NB4 (cell line): ENCODE measurements at regions not wholly inside any gene's neighbourhood (a gene's known extent, or its start where the extent isn't known, plus 50 kb on each side); places are given as distances from the start of the nearest gene placed in this dataset.

ENCODE experiments used
- DNase-seq: peaks from one replicate; pipeline ENCODE4 v3.0.0; 2010; ENCODE audit warnings: low read depth
- H3K4me3 ChIP-seq: one replicate; pipeline ENCODE4 v1.5.1; 2011; ENCODE audit warnings: mild to moderate bottlenecking, low read depth, low read length, moderate library complexity
- CTCF ChIP-seq: IDR thresholded peaks from one replicate; pipeline ENCODE4 v1.5.1; 2012; ENCODE audit warnings: low read depth, low read length
- MAX ChIP-seq: IDR thresholded peaks from 2 replicates; pipeline ENCODE4 v1.6.1; 2011; ENCODE audit warnings: low read depth, low read length
- MYC ChIP-seq: IDR thresholded peaks from 2 replicates; pipeline ENCODE4 v1.6.1; 2011; ENCODE audit warnings: low read depth, low read length
- POLR2A ChIP-seq: IDR thresholded peaks from 2 replicates; pipeline ENCODE4 v1.6.1; 2011; ENCODE audit warnings: mild to moderate bottlenecking; ENCODE audit not compliant: insufficient read length; ENCODE audit errors: extremely low read depth

- TF ChIP-seq POLR2A, result no peak
- no peak for TF ChIP-seq MAX
- no peak for TF ChIP-seq MYC
- TF ChIP-seq CTCF, result no peak
- no peak overlapping the region for H3K4me3 ChIP-seq
- DNase-seq, result no peak
Observed at GRCh38 chr1:58157256-58157655, 389.3 kb downstream of the OMA1 start.

GRCh38 chr1:58156831-58157230, 389.7 kb downstream of the OMA1 start:
- DNase-seq, result no peak
- TF ChIP-seq POLR2A (no peak), CTCF (no peak), MAX (no peak), MYC (no peak)
- H3K4me3 ChIP-seq, result no peak overlapping the region

GRCh38 chr1:58156124-58156468, 390.4 kb downstream of the OMA1 start:
- DNase-seq, result no peak
- TF ChIP-seq MAX (no peak), CTCF (no peak), MYC (no peak), POLR2A (no peak)
- H3K4me3 ChIP-seq, result no peak overlapping the region

- peak; percentile 86 for TF ChIP-seq CTCF
- no peak for TF ChIP-seq MAX
- no peak for TF ChIP-seq POLR2A
- TF ChIP-seq MYC, result no peak
- DNase-seq, result peak; percentile 62
- no peak overlapping the region for H3K4me3 ChIP-seq
Observed at GRCh38 chr1:58155418-58156123, 391.0 kb downstream of the OMA1 start.

- no peak overlapping the region for H3K4me3 ChIP-seq
- DNase-seq, result no peak
- TF ChIP-seq POLR2A, result no peak
- no peak for TF ChIP-seq MYC
- TF ChIP-seq CTCF, result no peak
- TF ChIP-seq MAX, result no peak
Observed at GRCh38 chr1:58154256-58154655, 392.3 kb downstream of the OMA1 start.

GRCh38 chr1:58152697-58153096, 393.8 kb downstream of the OMA1 start:
- no peak for DNase-seq
- no peak for TF ChIP-seq CTCF
- TF ChIP-seq MYC, result no peak
- no peak for TF ChIP-seq POLR2A
- TF ChIP-seq MAX, result no peak
- H3K4me3 ChIP-seq, result no peak overlapping the region
